Memory B cell (primary cell): ENCODE measurements at regions not wholly inside any gene's neighbourhood (a gene's known extent, or its start where the extent isn't known, plus 50 kb on each side); places are given as distances from the start of the nearest gene placed in this dataset.
"Not testable (repeated sequence)": the region's sequence is repeated elsewhere in the genome, so short reads cannot be mapped to it uniquely, and the experiment has no call there.

ENCODE experiments used
- ATAC-seq: fragments of 150-1000 bp; cut with Tn5 transposase; 2 replicates; pipeline ENCODE4 v1.10.0; 2021; ENCODE audit warnings: low read depth, mild to moderate bottlenecking, moderate library complexity
- DNase-seq, 2 donors: peaks; one replicate each; pipeline ENCODE4 v3.0.0; 2022; ENCODE audit warnings: low spot score in 2 of 2
- H3K27ac Mint-ChIP-seq: one replicate; pipeline ENCODE4 v1.8.0; 2022; ENCODE audit warnings: mild to moderate bottlenecking, moderate library complexity, mixed read lengths
- H3K27me3 Mint-ChIP-seq: one replicate; pipeline ENCODE4 v1.8.0; 2022; ENCODE audit warnings: mixed read lengths
- H3K36me3 Mint-ChIP-seq: one replicate; pipeline ENCODE4 v1.8.0; 2022; ENCODE audit warnings: mild to moderate bottlenecking, mixed read lengths
- H3K4me1 Mint-ChIP-seq: one replicate; pipeline ENCODE4 v1.8.0; 2022; ENCODE audit warnings: mixed read lengths
- H3K4me3 Mint-ChIP-seq: one replicate; pipeline ENCODE4 v1.8.0; 2022; ENCODE audit warnings: mild to moderate bottlenecking, moderate library complexity, mixed read lengths
- H3K9me3 Mint-ChIP-seq: one replicate; pipeline ENCODE4 v1.8.0; 2022; ENCODE audit warnings: mixed read lengths

GRCh38 chr9:40991741-40992471 lies 136.6 kb downstream of the FOXD4L6 start:
- H3K27ac Mint-ChIP-seq, H3K9me3 Mint-ChIP-seq, H3K27me3 Mint-ChIP-seq, H3K4me3 Mint-ChIP-seq: not testable (repeated sequence)
- DNase-seq = peak; percentile 100
- peaks cover 17% of the 10 kb centered on the region for H3K36me3 Mint-ChIP-seq
- peaks cover 17% of the 10 kb centered on the region for H3K4me1 Mint-ChIP-seq
- peak; percentile 95 for ATAC-seq

- H3K9me3 Mint-ChIP-seq, H3K27ac Mint-ChIP-seq, ATAC-seq, H3K4me3 Mint-ChIP-seq, H3K27me3 Mint-ChIP-seq: not testable (repeated sequence)
- Mint-ChIP-seq H3K4me1 (peaks cover 12% of the 10 kb centered on the region), H3K36me3 (peaks cover 14% of the 10 kb centered on the region)
- DNase-seq = peak in 1 of 2 donors; percentile 14
Observed at GRCh38 chr9:40991100-40991740, 137.3 kb downstream of the FOXD4L6 start.

DNA sequence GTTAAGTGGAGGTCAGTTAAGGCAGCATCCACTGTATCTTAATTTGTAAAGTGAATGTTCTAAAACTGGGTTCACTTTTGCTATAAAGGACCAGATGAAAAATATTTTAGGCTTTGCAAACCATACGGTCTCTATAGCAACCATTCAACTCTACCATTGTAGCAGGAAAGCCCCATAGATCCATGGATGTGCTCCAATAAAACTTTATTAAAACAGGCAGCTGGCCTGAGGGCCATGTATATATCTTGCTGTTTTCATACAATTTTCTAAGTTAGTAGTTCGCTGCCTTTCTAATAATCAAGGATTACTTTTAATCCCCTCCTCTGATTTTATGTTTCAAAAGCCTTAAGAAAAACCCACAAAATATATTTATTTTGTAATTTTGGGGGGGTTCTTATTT lies 142.1 kb downstream of the FOXD4L6 start:
- not testable (repeated sequence) for H3K27me3 Mint-ChIP-seq, DNase-seq, H3K4me3 Mint-ChIP-seq, H3K27ac Mint-ChIP-seq, H3K9me3 Mint-ChIP-seq, H3K4me1 Mint-ChIP-seq, ATAC-seq
- peaks cover 13% of the 10 kb centered on the region for H3K36me3 Mint-ChIP-seq

- H3K27ac Mint-ChIP-seq, H3K36me3 Mint-ChIP-seq, DNase-seq, H3K4me3 Mint-ChIP-seq, ATAC-seq, H3K27me3 Mint-ChIP-seq, H3K9me3 Mint-ChIP-seq: not testable (repeated sequence)
- H3K4me1 Mint-ChIP-seq = peaks cover 12% of the 10 kb centered on the region
Observed at GRCh38 chr9:40975351-40975750, 153.1 kb downstream of the FOXD4L6 start.

DNA sequence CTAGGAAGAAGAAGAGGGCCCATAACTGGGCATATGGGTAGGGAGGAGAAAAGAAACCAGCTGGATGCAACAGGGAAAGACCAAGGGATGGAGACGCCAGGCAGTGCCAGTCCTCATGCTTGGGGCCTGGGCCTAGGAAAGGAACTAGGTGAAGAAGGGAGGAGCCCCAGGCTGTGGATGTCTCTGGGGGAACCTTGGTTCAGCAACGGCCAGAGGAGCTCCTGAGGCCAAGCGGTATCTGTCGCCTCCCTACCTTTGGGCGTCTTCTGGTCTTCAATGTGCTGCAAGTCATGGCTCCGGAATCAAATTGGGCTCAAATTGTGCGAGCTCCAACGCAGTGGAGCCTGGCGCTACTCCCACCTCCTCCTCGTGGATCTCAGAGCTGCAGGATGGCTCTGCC lies 153.6 kb downstream of the FOXD4L6 start:
- ATAC-seq, H3K27ac Mint-ChIP-seq: not testable (repeated sequence)

GRCh38 chr9:40971773-40972172 lies 156.7 kb downstream of the FOXD4L6 start:
- H3K9me3 Mint-ChIP-seq, ATAC-seq, H3K27ac Mint-ChIP-seq, H3K27me3 Mint-ChIP-seq, H3K4me1 Mint-ChIP-seq, DNase-seq, H3K36me3 Mint-ChIP-seq, H3K4me3 Mint-ChIP-seq: not testable (repeated sequence)

More for the DNA sequence above, 153.6 kb downstream of the FOXD4L6 start:
- peaks cover 12% of the 10 kb centered on the region for H3K4me1 Mint-ChIP-seq
- DNase-seq, H3K4me3 Mint-ChIP-seq, H3K36me3 Mint-ChIP-seq, H3K27me3 Mint-ChIP-seq, H3K9me3 Mint-ChIP-seq: not testable (repeated sequence)

DNA sequence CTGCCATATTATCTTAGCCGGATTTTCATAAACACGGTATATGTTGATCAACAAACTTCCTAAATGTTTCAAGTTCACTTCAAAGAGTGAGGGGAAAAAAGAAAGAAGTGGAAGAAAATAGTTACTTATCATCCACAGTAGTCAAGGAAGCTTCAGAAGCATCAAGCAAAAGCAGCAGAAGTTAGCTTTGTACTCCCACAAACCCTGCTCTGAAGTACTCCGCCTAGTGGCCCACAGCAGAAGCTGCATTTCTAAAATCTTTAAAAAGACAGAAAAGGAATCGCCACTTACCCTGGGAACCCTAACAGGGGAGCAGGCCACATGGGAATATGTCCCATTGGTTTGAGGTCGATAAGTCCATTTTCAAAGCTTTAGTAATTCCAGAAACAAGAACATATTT lies 158.1 kb downstream of the FOXD4L6 start:
- not testable (repeated sequence) for H3K27ac Mint-ChIP-seq, H3K27me3 Mint-ChIP-seq, H3K9me3 Mint-ChIP-seq, ATAC-seq, DNase-seq, H3K4me1 Mint-ChIP-seq, H3K4me3 Mint-ChIP-seq, H3K36me3 Mint-ChIP-seq

GRCh38 chr9:40962461-40962860 lies 166.0 kb downstream of the FOXD4L6 start:
- not testable (repeated sequence) for H3K4me3 Mint-ChIP-seq, DNase-seq, H3K27ac Mint-ChIP-seq, H3K9me3 Mint-ChIP-seq, H3K4me1 Mint-ChIP-seq, H3K36me3 Mint-ChIP-seq, ATAC-seq, H3K27me3 Mint-ChIP-seq

- DNase-seq, H3K9me3 Mint-ChIP-seq, H3K27me3 Mint-ChIP-seq, H3K27ac Mint-ChIP-seq, ATAC-seq, H3K4me3 Mint-ChIP-seq, H3K4me1 Mint-ChIP-seq: not testable (repeated sequence)
- H3K36me3 Mint-ChIP-seq = peaks cover 31% of the 10 kb centered on the region
Observed at GRCh38 chr9:40951876-40952494, 176.5 kb downstream of the FOXD4L6 start.

GRCh38 chr9:40946228-40946627 lies 182.3 kb downstream of the FOXD4L6 start:
- H3K9me3 Mint-ChIP-seq, H3K4me1 Mint-ChIP-seq, H3K27me3 Mint-ChIP-seq, ATAC-seq, H3K4me3 Mint-ChIP-seq, DNase-seq, H3K27ac Mint-ChIP-seq: not testable (repeated sequence)
- peaks cover 18% of the 10 kb centered on the region for H3K36me3 Mint-ChIP-seq

DNA sequence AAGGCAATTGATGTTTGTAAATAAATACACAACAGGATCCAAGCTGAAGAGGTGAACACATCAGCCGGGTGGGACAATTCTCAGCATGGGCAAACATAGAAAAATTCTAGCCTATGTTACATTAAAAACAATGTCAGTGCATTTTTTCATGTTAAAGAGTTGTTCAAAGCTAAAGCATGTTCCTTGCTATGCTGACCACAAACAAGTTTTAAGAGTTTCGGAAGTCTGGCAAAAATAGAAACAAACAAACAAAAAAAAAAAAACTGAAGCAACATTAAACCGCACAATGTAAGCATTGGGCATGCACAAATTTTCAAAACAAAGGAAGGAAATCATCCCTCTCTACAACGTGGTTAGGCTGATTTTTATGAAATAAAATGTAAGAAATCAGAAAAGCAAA lies 185.8 kb downstream of the FOXD4L6 start:
- not testable (repeated sequence) for H3K27me3 Mint-ChIP-seq, DNase-seq, H3K27ac Mint-ChIP-seq, ATAC-seq, H3K4me3 Mint-ChIP-seq, H3K4me1 Mint-ChIP-seq, H3K9me3 Mint-ChIP-seq
- H3K36me3 Mint-ChIP-seq = peaks cover 15% of the 10 kb centered on the region

GRCh38 chr9:40939888-40940209 lies 188.6 kb downstream of the FOXD4L6 start:
- H3K36me3 Mint-ChIP-seq = peaks cover 18% of the 10 kb centered on the region
- not testable (repeated sequence) for H3K4me3 Mint-ChIP-seq, H3K27ac Mint-ChIP-seq, H3K9me3 Mint-ChIP-seq, DNase-seq, H3K4me1 Mint-ChIP-seq, H3K27me3 Mint-ChIP-seq, ATAC-seq

DNA sequence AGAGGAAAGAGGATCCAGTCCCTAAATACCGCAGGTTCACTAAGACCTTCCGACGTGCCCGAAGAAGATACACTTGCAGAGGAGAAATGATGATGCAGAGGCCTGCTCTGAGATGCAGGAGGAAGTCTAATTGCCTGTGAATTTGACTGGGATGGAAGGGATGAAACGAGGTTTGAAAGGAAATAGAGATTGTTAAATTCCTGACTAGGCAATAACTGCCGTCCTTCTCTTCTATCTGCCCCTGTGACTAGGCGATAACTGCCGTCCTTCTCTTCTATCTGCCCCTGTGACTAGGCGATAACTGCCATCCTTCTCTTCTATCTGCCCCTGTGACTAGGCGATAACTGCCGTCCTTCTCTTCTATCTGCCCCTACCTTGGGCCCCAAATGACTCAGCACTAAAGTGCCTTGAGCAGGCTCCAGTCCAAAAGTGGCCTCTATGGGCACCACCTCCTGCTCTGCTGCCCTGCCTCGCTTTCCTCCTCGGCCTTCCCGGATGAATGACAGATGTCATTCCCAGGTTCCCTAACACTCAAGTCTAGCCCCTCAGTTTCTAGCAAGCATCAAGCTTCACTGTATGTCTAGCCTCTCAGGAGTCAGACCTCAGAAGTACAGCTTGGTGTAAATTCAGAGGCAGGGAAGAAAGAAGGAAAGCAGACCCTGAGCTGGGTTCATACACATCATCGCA lies 189.1 kb downstream of the FOXD4L6 start:
- H3K9me3 Mint-ChIP-seq, H3K4me1 Mint-ChIP-seq, ATAC-seq, H3K27ac Mint-ChIP-seq, DNase-seq, H3K27me3 Mint-ChIP-seq, H3K4me3 Mint-ChIP-seq: not testable (repeated sequence)
- peaks cover 18% of the 10 kb centered on the region for H3K36me3 Mint-ChIP-seq

DNA sequence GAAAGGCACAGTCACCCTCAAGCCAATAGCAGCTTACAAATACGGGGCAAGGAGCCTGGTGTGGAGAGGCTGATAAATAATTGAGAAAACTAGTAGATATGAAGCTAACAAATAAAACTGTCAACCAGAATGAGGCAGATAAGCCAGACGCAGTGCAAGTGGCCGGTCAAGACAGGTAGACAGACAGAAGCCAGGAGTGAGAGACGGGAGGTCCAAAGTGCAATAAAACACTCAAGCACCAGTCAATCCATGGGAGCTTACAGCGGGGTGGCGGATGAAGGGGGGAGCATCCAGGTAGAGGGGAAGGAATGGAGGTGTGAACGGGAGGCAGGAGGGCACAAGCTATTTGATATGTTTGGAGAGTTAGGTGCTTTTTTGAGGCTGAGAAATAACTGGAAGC lies 193.1 kb downstream of the FOXD4L6 start:
- peaks cover 10% of the 10 kb centered on the region for H3K9me3 Mint-ChIP-seq
- no peak for DNase-seq
- H3K27me3 Mint-ChIP-seq = no peaks in the 10 kb centered on the region
- ATAC-seq = no peak
- no peak overlapping the region for H3K4me3 Mint-ChIP-seq
- no peak overlapping the region for H3K27ac Mint-ChIP-seq
- no peaks in the 10 kb centered on the region for H3K4me1 Mint-ChIP-seq
- H3K36me3 Mint-ChIP-seq = peaks cover 22% of the 10 kb centered on the region
